ENCODE measurements at regions not wholly inside any gene's neighbourhood (a gene's known extent, or its start where the extent isn't known, plus 50 kb on each side); places are given as distances from the start of the nearest gene placed in this dataset.
"Not testable (repeated sequence)": the region's sequence is repeated elsewhere in the genome, so short reads cannot be mapped to it uniquely, and the experiment has no call there.

DNA sequence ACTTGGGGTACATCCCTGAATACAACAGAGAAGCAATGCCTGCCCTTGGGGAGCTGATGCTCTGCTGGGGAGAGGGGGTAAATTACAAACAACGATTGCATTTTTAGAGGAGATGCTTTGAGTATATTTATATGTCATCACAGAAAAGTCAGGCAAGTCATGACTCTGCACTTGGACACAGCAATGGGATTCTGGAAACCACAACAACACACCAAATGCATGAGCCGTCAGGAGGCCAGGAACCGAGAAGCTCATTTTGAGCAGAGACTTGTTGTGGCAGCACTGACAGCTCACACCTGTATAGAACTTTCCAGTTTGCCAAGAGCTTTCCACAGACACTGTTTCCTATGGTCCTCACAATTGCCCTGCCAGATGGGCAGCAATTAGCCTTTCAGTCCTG is 113.2 kb upstream of the RBPJ start (continued):
- TF ChIP-seq, protein P1, sequence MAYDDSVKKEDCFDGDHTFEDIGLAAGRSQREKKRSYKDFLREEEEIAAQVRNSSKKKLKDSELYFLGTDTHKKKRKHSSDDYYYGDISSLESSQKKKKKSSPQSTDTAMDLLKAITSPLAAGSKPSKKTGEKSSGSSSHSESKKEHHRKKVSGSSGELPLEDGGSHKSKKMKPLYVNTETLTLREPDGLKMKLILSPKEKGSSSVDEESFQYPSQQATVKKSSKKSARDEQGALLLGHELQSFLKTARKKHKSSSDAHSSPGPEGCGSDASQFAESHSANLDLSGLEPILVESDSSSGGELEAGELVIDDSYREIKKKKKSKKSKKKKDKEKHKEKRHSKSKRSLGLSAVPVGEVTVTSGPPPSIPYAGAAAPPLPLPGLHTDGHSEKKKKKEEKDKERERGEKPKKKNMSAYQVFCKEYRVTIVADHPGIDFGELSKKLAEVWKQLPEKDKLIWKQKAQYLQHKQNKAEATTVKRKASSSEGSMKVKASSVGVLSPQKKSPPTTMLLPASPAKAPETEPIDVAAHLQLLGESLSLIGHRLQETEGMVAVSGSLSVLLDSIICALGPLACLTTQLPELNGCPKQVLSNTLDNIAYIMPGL (CRISPR knock-in tag; IDR thresholded peaks at IDR 0.05; ENCODE audit: borderline replicate concordance) = no peak

DNA sequence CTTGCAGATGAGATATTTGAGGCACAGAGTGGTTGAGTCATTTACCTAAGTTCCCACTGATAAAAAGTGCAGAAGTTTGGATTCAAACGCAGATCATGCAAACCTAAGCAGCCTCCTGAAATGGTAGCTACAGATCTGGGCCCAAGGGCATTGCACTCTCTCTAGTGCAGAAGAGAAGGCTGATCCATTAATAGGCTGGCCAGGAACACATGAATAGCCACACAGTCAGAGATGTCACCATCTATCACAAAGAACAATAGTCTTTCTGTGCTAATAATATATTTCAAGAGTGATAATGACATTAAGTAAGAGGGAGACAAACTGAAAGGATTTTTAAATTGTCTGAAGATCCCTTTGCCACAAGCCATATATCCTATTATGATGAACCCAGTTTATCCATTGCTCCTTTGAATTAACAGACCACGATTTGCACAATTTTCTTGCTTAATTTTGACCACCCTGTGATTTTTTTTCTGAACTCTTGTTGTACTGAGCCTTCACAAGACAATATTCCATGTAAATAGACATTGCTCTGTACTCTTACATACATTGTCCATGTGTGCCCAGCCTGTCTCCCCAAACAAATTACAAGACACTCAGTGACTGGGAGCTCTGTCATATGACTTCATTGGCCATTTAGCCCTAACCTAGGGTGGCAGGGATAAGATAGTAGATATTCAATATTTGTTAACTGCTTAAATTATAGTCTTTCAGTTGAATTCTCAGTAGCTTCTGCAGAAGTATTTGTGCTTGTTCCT is 112.4 kb upstream of the RBPJ start:
- FAIRE-seq = no peak
- no peak overlapping the region for H3K4me2 ChIP-seq
- WGBS (ENCODE audit: missing lambda C conversion rate) = 40% methylated on average over 2 of the region's 2 CpGs
- TF ChIP-seq GATA3 (IDR thresholded peaks at IDR 0.05; ENCODE audit: borderline replicate concordance) = no peak
- TF ChIP-seq, protein P2, sequence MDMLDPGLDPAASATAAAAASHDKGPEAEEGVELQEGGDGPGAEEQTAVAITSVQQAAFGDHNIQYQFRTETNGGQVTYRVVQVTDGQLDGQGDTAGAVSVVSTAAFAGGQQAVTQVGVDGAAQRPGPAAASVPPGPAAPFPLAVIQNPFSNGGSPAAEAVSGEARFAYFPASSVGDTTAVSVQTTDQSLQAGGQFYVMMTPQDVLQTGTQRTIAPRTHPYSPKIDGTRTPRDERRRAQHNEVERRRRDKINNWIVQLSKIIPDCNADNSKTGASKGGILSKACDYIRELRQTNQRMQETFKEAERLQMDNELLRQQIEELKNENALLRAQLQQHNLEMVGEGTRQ (IDR thresholded peaks at IDR 0.05) = no peak
- no peak for TF ChIP-seq CBX2 (IDR thresholded peaks at IDR 0.05; ENCODE audit: borderline replicate concordance, low read depth)
- no peak for TF ChIP-seq HEYL (CRISPR knock-in tag; IDR thresholded peaks at IDR 0.05)
- TF ChIP-seq JUN (IDR thresholded peaks at IDR 0.05) = no peak
- TF ChIP-seq HOXB5 (CRISPR knock-in tag; IDR thresholded peaks at IDR 0.05) = no peak
- TF ChIP-seq, protein P3, sequence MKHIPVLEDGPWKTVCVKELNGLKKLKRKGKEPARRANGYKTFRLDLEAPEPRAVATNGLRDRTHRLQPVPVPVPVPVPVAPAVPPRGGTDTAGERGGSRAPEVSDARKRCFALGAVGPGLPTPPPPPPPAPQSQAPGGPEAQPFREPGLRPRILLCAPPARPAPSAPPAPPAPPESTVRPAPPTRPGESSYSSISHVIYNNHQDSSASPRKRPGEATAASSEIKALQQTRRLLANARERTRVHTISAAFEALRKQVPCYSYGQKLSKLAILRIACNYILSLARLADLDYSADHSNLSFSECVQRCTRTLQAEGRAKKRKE (CRISPR knock-in tag; IDR thresholded peaks at IDR 0.05; ENCODE audit: low read depth) = no peak
- TF ChIP-seq ZFP36 (IDR thresholded peaks at IDR 0.05; ENCODE audit: borderline replicate concordance, partially characterized antibody) = no peak
- no peak for TF ChIP-seq RNF2 (IDR thresholded peaks at IDR 0.05; ENCODE audit: borderline replicate concordance, low read depth)
- TF ChIP-seq HOXB13 (CRISPR knock-in tag; IDR thresholded peaks at IDR 0.05; ENCODE audit: low read depth) = no peak
- TF ChIP-seq, protein P4, sequence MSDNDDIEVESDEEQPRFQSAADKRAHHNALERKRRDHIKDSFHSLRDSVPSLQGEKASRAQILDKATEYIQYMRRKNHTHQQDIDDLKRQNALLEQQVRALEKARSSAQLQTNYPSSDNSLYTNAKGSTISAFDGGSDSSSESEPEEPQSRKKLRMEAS (IDR thresholded peaks at IDR 0.05) = no peak
- TF ChIP-seq JUNB (IDR thresholded peaks at IDR 0.05) = no peak
- TF ChIP-seq EHF (CRISPR knock-in tag; IDR thresholded peaks at IDR 0.05) = no peak
- no peak for TF ChIP-seq NR3C1 (IDR thresholded peaks at IDR 0.05)
- ATAC-seq = no peak
- H3K9me3 ChIP-seq = no peaks in the 10 kb centered on the region
- DNase-seq (ENCODE audit: low read depth in 1 of 2, low spot score in 1 of 2) = no peak
- no peaks in the 10 kb centered on the region for H3K4me1 ChIP-seq
- H3K4me3 ChIP-seq = no peak overlapping the region
- H3K27ac ChIP-seq = no peak overlapping the region
- POLR2A ChIA-PET = no interaction called here
- CTCF ChIA-PET = no interaction called here

DNA sequence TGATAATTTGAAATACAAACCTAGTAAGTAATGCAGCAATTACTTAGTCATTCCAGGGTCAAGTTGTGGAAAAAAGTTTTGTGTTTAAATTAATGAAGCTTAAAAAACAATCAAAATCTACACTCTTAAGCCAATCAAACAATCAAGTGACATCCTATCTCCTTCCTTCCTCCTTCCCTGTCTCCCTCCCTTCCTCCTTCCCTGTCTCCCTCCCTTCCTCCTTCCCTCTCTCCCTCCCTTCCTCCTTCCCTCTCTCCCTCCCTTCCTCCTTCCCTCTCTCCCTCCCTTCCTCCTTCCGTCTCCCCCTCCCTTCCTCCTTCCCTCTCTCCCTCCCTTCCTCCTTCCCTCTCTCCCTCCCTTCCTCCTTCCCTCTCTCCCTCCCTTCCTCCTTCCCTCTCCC is 111.4 kb upstream of the RBPJ start:
- H3K27ac ChIP-seq; CTCF ChIA-PET; H3K4me3 ChIP-seq; FAIRE-seq; H3K9me3 ChIP-seq; ATAC-seq; DNase-seq (ENCODE audit: low read depth in 1 of 2, low spot score in 1 of 2); H3K4me2 ChIP-seq; H3K4me1 ChIP-seq; POLR2A ChIA-PET: not testable (repeated sequence)
- 57% methylated on average over 1 of the region's 1 CpG for WGBS (ENCODE audit: missing lambda C conversion rate)

DNA sequence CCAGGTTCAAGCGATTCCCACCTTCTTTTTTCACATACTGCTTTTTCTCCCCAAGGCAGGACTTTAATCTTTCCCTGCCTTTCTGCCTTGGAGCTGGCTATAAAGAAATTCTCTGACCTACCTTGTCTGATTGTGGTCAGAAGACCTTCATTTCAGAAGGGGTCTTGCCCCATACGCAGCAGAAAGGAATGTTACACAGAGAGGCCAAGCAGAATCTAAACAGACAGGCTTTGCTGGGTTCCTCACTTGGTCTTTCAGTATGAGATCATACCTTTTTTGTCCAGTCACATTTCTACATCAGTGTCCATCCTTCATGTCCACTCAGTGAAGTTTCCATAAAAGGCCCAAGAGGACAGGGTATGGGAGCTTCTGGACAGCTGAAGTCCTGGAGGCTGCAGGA is 108.3 kb upstream of the RBPJ start:
- POLR2A ChIA-PET = no interaction called here
- no peak for TF ChIP-seq KDM5A (IDR thresholded peaks at IDR 0.05)
- TF ChIP-seq FOXS1 (CRISPR knock-in tag; IDR thresholded peaks at IDR 0.05) = no peak
- TF ChIP-seq ZSCAN20 (CRISPR knock-in tag; IDR thresholded peaks at IDR 0.05) = no peak
- no peak for TF ChIP-seq HOXA7 (CRISPR knock-in tag; IDR thresholded peaks at IDR 0.05)
- TF ChIP-seq GATA3 (IDR thresholded peaks at IDR 0.05; ENCODE audit: borderline replicate concordance) = no peak
- no peak for TF ChIP-seq FOSB (CRISPR knock-in tag; IDR thresholded peaks at IDR 0.05)
- no peak for TF ChIP-seq SMC3 (IDR thresholded peaks at IDR 0.05)
- no peak for TF ChIP-seq JUN (IDR thresholded peaks at IDR 0.05)
- no peak for TF ChIP-seq HOXB13 (CRISPR knock-in tag; IDR thresholded peaks at IDR 0.05; ENCODE audit: low read depth)
- TF ChIP-seq, protein P2 (IDR thresholded peaks at IDR 0.05) = no peak
- TF ChIP-seq NPAS2 (CRISPR knock-in tag; IDR thresholded peaks at IDR 0.05; ENCODE audit: borderline replicate concordance) = no peak
- TF ChIP-seq TFCP2L1 (CRISPR knock-in tag; IDR thresholded peaks at IDR 0.05) = no peak
- no peak for TF ChIP-seq RFX5 (IDR thresholded peaks at IDR 0.05)
- TF ChIP-seq, protein P1 (CRISPR knock-in tag; IDR thresholded peaks at IDR 0.05; ENCODE audit: borderline replicate concordance) = no peak
- no peak for TF ChIP-seq NR3C1 (IDR thresholded peaks at IDR 0.05)
- H3K4me1 ChIP-seq = no peaks in the 10 kb centered on the region
- ATAC-seq = no peak
- H3K27ac ChIP-seq = no peak overlapping the region
- DNase-seq (ENCODE audit: low read depth in 1 of 2, low spot score in 1 of 2) = no peak
- no peak overlapping the region for H3K4me2 ChIP-seq
- no peak for FAIRE-seq
- no peaks in the 10 kb centered on the region for H3K9me3 ChIP-seq
- CTCF ChIA-PET = interaction anchor here (0.6 kb wide), 1 partner anchor 44 kb away, joined by 3 read pairs; no protein-coding TSS in a partner anchor
- H3K4me3 ChIP-seq = no peak overlapping the region
- 50% methylated on average over 2 of the region's 2 CpGs for WGBS (ENCODE audit: missing lambda C conversion rate)
